Caki2 (cell line): ENCODE measurements at regions not wholly inside any gene's neighbourhood (a gene's known extent, or its start where the extent isn't known, plus 50 kb on each side); places are given as distances from the start of the nearest gene placed in this dataset.
"Not testable (repeated sequence)": the region's sequence is repeated elsewhere in the genome, so short reads cannot be mapped to it uniquely, and the experiment has no call there.

Experiments
- DNase-seq: peaks from one replicate; pipeline ENCODE4 v3.0.0-alpha.2; 2015; ENCODE audit warnings: low read depth
- in situ Hi-C: cut with HindIII; loops from 2 replicates; pipeline ENCODE4 v1.10.0; 2016; ENCODE audit warnings: low sequenced_read_pairs, low pct_unique_long_range_greater_than_20kb, mixed read lengths

DNA sequence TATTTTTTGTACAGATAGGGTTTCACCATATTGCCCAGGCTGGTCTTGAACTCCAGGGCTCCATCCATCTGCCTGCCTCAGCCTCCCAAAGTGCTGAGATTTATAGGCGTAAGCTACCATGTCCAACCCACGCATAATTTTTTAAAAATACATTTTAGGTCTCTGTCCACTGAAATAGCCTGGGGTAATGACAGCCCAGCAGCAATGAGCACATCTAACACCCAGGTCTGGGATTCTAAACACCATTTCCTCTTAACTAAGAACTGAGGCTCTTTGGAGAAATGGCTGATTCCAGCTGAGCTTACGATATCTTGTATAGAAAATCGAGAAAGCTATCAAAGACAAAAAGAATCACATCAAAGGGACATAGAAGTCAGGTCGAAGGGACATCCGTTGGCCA is 245.3 kb downstream of the PARN start:
- in situ Hi-C loops = no loop called here

DNA sequence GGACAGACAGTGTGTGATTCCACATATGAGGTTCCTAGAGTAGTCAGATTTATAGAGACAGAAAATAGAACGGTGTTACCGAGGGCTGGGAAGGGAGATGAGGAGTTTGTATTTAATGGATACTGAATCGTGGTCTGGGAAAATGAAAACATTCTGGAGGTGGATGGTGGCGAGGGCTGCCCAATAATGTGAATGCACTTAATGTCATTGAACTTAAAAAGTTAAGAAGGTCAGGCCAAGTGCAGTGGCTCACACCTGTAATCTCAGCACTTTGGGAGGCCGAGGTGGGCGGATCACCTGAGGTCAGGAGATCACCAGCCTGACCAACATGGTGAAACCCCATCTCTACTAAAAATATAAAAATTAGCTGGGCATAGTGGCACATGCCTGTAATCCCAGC is 246.2 kb downstream of the PARN start:
- in situ Hi-C loops, DNase-seq: not testable (repeated sequence)

More for the DNA sequence above, 245.3 kb downstream of the PARN start:
- DNase-seq = no peak

DNA sequence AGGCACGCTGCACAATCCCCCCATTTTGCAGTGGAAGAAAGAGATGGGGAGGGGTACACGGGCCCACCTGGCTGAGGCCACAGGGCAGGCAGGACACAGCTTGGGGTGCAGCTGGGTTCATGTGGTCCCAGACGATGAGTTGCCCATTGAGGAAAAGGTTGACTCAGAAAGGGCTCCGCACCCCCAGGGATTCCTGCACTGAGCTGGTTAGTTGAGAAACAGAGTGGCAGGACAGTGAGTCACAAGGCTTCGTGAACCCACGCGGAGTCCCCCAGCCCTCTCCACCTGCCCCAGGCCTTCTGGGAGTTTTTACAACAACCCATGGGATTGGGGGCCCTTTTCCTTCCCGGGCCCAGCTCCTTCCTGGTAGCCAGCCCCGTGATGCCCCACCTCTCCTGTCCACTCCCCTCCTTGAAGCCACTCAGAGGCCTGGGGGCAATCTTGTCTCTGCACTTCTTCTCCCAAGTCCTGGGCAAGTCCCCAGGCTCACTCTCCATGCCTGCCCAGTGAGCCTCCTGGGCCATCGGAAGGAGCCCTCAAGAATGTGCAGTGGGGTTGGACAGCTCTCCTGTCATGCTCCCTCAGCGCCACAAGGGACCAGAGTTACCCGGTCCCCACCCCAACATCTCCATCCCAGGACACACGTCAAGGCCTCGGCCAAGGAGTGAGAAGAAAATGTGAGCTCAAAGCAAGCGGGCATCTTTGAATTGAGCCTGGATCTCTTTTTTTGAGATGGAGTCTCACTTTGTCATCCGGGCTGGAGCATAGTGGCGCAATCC is 251.2 kb downstream of the PARN start:
- DNase-seq = no peak
- in situ Hi-C loops = no loop called here

DNA sequence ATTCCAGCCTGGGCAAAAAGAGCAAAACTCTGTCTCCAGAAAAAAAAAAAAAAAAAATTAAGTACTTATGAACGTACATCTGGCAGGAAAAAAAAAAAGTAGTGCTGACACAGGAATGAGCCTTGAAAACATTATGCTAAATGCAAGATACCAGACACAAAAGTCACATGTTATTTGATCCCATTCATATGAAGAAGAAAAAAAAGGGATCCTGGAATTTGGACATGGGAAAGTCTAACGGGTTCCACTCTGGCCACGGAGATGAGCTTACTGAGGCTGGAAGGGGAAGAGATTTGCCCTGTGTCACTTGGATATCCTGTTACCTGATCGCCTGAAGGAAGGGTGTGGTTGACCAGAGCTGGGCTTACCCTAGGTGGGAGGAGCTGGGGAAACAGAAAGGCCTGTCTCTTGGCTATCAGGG is 251.9 kb downstream of the PARN start:
- in situ Hi-C loops = no loop called here
- DNase-seq = peak; percentile 42

DNA sequence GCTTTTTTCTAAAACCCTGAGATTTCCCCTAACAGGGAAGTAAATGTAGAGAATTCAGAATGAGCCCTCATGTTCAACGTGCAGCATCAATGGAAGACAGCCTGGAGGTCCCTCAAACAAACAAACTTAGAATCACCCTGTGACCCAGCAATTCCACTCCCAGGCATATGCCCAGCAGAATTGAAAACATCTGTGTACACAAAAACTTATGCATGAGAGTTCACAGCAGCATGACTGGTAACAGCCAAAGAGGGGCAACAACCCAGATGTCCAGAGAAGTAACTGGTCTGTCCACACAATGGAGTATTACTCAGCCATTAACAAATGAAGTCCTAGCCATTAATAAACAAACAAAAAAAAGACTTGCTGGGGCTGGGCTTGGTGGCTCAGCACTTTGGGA is 252.7 kb downstream of the PARN start:
- DNase-seq = no peak
- in situ Hi-C loops = no loop called here

DNA sequence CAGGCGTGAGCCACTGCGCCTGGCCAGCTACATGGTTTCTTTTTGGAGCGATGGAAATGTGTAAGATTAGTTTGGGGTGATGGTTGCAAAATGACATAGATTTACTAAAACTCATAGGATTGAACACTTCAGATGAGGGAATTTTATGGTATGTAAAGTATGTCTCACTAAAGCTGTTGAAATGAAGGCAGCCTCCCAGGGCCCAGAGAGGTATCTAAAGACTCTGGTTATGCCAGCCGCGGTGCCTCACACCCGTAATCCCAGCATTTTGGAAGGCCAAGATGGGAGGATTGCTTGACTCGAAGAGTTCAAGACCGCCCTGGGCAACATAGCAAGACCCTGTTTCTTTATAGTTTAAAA is 254.9 kb downstream of the PARN start:
- in situ Hi-C loops = no loop called here
- no peak for DNase-seq

DNA sequence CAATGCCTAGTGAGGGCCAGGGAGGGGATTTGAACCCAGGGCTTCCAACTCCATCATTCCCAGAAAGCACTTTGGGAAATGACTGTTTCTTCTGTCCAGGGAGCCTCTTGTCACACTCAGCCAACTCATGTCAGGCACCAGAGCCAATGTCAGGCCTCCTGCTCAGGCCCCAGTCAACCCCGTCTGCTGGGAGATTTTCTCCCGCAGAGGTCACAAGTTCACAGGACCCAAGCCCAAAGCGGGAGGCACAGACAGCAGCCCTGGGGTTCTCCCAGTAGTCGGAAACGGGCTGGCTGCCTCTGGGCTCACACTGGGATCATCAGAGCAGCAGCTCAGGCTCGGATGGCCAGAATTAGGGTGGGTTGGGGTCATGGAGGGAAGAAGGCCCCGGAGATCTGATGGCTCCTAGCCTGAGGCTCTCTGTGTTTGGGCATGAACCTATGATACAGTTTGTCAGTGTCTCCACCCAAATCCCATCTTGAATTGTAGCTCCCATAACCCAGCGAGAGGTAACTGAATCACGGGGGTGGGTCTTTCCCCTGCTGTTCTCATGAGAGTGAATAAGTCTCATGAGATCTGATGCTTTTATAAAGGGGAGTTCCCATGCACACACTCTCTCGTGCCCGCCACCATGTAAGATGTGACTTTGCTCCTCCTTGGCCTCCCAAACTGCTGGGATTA is 255.5 kb downstream of the PARN start:
- DNase-seq = no peak
- in situ Hi-C loops = no loop called here

DNA sequence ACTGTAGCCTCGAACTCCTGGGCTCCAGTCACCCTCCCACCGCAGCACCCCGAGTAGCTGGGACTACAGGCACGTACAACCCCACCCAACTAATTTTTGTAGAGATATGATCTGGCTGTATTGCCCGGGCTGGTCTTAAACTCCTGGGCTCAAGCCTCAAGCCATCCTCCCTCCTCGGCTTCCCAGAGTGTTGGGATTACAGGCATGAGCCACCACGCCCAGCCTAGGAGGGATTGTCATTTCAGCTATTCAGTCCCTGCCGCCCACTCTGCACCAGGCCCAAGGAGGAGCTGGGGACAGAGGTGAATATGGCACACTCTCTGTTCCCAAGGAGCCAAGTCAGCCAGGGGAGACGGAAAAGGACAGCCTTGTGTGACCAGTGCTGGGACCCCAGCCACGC is 256.2 kb downstream of the PARN start:
- in situ Hi-C loops = no loop called here
- DNase-seq = no peak

DNA sequence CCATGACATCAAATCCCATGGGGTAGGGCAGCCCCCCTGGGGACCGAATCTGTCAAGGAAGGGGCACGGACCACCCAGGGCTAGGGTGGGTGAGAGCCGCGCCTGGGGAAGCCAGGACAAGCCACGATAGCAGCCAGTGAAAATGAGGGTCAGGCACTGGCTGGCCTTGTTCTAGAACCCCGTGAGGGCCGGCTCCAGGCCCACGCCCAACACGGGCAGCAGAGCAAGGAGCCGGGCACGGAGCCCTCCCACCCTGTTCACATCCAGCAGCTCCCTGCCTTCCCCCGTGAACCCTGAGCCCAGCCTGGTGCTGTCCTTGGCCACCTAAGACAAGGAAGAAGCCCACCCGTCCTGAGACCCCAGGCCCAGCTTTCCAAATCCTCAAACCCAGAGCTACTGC is 256.7 kb downstream of the PARN start:
- in situ Hi-C loops = no loop called here
- no peak for DNase-seq

DNA sequence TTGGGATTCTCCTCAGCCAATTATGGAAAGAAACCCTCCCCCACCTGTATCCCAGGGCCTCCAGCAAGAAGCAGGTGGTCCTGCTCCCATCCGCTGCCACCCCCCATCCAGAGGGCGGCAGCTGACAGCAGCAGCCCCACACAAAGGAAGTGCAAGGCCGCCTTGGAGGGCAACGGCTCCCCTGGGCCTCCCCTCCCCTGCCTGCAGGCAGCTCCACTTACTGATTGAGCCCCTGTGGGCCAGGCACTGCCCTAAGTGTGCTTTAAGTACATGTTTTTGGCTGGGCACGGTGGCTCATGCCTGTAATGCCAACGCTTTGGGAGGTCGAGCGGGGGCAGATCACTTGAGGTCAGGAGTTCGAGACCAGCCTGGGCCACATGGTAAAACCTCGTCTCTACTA is 257.6 kb downstream of the PARN start:
- in situ Hi-C loops = no loop called here
- DNase-seq = no peak

DNA sequence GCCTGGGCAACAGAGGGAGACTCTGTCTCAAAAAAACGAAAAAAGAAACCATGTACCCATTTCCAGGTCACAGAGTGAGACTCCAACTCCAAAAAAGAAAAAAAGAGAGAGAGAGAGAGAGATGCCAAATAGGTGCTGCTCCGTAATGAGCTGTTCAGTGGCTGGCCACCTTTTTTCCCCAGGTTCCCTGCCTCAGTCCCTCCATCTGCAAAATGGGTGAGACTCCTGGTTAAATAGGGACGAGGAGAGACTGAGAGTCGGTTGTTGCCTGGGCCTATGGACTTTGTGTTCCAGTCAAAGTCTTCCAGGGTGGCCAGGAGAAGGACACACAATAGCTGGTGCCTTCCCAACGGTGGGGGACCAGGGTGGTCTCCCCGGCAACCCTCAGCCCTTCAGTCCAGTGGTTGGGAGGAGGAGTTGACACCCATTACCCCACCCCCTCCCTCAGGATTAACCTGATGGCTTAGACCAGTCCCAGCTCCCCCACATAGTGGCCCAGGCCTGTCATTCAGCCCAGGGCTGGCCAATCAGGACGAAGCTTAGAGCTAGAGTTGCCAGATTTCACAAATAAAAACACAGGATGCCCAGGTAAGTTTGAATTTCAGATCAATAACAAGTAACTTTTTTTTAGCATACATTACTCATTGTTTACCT is 258.2 kb downstream of the PARN start:
- in situ Hi-C loops = no loop called here
- no peak for DNase-seq

DNA sequence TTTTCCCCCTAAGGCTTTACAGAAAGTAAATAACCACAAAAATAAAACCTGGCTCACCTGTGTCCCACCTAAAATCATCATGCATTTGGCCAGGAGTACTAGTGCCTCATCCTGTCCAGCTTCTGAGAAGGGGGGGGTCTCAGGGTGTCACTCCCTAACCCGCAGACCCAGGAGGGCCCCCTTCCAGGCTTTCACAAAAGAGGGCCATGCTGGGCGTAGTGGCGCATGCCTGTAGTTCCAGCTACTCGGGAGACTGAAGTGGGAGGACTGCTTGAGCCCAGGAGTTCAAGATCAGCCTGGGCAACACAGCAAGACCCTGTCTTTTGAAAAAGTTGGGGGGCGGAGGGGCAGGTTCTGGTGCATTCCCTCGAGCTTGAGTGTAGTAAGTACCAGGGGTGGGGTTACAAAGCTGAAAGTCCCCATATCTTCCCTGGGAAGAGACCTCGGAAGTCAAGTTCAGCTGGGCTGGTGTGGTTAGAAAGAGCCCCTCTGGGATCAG is 259.3 kb downstream of the PARN start:
- DNase-seq = no peak
- in situ Hi-C loops = no loop called here

DNA sequence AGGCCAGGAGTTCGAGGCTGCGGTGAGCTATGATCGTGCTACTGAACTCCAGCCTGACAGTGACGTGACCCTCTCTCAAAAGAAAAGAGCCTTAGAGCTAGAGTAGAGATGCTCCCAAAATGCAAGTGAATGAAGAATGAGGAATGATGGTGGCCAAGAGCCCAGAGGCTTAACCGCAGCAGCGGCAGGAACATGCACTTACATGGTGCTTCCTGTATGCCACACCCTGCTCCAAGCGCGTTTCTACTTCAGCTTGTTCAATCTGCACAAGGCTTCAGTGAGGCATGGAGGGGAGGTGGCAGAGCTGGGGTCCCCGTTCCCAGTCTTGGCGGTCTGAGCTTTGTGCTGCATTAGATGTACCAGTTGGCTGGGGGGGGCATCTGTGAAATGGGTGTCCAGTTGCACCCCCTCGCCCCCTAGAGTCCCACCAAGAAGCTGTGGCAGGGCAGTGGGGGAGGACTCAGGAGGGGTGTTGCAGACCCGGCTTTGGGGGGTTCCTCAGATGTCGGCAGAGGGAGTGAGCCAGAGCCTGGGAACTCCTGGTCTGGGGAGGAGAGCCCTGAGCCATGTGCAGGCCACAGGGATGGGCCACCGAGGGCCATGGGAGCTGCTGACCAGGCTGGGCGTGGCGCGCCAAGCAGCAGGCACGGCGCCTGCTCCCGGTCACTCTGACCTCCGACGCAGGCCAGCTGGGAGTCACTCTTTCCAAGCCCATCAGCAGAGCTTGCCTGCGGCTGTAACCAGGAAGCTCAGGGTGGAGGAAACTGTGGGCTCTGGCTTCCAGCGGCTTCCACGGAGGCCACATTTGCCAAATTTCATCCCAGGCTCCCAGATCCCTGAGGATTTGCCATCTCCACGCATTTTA is 260.1 kb downstream of the PARN start:
- no peak for DNase-seq
- in situ Hi-C loops = no loop called here

DNA sequence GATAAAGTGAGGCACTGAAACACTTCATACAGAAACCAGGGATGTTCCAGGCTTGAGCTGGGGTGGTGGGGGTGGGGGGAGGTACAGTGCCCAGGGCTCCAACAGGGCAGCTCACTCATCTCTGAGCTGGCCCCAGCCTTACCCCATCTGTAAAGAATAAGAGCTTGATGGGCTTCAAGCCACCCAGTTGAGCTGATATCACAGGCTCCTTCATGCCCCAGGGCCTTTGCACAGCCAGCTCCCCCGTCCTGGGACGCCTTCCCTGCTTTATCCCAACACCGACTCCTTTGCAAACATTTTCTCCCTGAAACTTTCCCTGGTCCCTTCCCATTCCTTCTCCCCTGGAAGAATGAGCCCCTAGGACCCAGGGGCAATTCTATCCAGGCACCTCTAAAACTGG is 261.7 kb downstream of the PARN start:
- DNase-seq = no peak
- in situ Hi-C loops = no loop called here

DNA sequence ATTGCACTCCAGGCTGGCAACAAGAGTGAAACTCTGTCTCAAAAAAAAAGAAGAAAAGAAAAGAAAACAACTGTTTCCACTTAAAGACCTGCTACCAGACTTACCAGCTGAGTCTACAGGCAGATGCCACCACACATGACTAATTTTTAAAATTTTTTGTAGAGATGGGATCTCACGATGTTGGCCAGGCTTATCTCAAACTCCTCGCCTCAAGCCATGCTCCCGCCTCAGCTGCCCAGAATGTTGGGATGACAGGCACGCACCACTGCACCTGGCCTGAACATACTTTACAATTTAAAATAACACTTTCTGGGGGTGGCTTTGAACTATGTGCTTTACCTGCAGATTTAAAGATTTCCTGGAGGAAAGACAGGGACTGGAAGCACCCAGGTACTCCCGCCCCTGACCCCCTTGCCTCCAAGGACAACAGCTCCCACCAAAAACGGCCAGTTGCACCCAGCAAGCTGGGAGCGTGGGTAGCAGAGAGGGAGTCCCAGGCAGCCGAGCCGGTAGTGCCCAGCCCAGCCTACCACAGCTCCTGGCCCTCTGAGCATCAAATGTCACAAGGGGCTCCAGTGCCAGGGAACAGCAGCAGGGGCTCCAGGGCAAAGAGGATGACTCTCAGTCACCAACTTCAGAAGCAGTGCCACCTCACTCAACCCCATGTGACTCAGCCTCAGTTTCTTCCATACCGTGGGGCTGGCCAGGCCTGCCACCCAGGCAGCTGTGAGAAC is 262.9 kb downstream of the PARN start:
- in situ Hi-C loops = no loop called here
- DNase-seq = no peak

DNA sequence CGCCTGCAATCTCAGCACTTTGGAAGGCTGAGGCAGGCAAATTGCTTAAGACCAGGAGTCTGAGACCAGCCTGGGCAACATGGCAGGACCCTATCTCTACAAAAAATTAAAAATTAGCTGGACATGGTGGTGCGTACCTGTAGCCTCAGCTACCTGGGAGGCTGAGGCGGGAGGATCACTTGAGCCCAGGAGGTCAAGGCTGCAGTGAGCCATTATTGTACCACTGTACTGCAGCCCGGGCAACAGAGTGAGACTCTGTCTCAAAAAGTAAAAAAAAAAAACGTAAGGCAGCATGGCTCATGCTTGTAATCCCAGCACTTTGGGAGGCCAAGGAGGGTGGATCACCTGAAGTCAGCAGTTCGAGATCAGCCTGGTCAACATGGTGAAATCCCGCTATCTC is 263.6 kb downstream of the PARN start:
- in situ Hi-C loops = no loop called here
- DNase-seq = no peak

DNA sequence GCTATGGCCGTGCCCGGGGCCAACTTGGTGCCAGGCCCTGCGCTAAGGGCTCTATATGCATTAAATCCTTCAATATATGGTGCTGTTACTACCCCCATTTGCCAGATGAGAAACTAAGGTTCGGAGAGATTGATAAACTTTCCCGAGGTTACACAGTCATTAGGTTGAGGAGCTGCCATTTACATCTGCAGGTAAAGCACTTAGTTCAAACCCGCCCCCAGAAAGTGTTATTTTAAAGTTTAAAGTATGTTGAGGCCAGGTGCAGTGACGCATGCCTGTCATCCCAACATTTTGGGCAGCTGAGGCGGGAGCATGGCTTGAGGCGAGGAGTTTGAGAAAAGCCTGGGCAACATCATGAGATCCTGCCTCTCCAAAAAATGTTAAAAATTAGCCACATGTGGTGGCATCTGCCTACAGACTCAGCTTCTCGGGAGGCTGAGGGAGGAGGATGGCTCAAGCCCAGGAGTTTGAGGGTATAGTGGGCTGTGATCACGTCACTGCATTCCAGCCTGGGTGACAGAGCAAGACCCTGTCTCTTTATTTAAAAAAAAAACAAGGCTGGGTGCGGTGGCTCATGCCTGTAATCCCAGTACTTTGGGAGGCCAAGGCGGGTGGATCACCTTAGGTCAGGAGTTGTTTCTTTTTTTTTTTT is 264.7 kb downstream of the PARN start:
- DNase-seq = peak; percentile 97
- in situ Hi-C loops = no loop called here
